ENCODE measurements at regions not wholly inside any gene's neighbourhood (a gene's known extent, or its start where the extent isn't known, plus 50 kb on each side); places are given as distances from the start of the nearest gene placed in this dataset.

GRCh38 chr1:96998466-96998865, 276.9 kb downstream of the PTBP2 start:
- no peak for DNase-seq

GRCh38 chr1:96999191-96999590, 277.6 kb downstream of the PTBP2 start:
- no peak for DNase-seq

GRCh38 chr1:97004054-97004453, 282.5 kb downstream of the PTBP2 start:
- DNase-seq: no peak

- no peak for DNase-seq
Observed at GRCh38 chr1:97004743-97005142, 283.2 kb downstream of the PTBP2 start.

- DNase-seq: no peak
Observed at GRCh38 chr1:97006044-97006661, 284.6 kb downstream of the PTBP2 start.

- DNase-seq: no peak
Observed at GRCh38 chr1:97007840-97008604, 286.4 kb downstream of the PTBP2 start.

GRCh38 chr1:97010566-97011264, 289.1 kb downstream of the PTBP2 start:
- DNase-seq: no peak

GRCh38 chr1:97013136-97013535, 291.6 kb downstream of the PTBP2 start:
- DNase-seq: no peak

GRCh38 chr1:97013941-97014340, 292.4 kb downstream of the PTBP2 start:
- DNase-seq: no peak

GRCh38 chr1:97014426-97014825, 292.8 kb downstream of the PTBP2 start:
- DNase-seq: no peak

- no peak for DNase-seq
Observed at GRCh38 chr1:97017895-97018294, 296.3 kb downstream of the PTBP2 start.
